ENCODE measurements at regions not wholly inside any gene's neighbourhood (a gene's known extent, or its start where the extent isn't known, plus 50 kb on each side); places are given as distances from the start of the nearest gene placed in this dataset.

DNA sequence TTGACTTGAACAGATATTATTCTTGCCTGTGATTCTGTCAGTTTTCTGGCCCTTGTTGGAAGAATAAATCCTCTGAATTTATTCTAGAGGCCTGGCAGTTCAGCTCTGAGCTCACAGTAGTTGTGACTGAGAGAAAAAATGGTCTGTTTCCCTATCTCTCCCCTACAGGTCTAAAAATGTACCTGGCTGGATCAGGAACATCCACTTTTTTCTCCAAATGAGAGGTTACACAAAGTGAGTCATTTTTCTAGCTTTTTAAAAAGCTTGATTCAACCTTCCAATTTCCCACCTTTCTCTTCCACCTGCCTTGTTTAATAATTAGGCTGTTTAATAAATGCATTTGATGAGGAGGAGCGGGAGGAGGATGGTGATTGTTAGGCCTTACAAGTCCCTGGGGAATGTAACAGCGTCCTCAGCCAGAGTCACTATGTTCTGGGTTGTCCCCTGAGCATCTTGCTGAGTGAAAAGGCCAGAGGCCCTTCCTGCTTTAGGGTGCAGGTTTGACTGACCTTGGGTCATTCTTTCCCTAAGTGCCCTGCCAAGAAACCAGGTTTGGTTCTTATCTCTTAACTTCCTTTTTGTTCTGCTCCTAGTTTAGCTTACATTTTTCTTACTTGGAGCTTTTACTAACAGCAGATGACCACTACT lies 91.7 kb upstream of the FUT8 start:
- DNase-seq (ENCODE audit: low spot score): no peak

DNA sequence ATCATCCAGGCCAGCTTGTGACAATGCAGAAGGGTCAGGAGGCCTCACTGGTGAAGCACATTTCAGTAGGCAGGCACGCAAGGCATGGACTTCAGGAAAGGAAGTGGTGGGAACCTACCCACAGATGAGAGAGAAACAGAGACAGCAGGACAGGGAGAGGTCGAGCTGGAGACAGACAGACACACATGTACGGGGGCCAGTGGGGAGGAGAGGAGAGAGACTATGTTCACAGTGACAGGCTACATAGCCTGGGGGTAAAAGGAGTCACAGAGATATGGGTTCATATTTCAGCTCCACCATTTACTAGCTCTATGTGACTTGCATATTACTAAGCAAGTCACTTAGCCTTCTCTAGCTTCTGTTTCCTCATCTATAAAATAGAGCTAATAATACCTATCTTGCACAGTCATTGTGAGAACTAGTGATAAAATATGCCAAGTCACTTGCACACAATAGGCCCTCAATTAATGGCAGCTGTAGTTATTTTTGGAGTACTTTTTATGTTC lies 91.1 kb upstream of the FUT8 start:
- DNase-seq (ENCODE audit: low spot score): no peak

DNA sequence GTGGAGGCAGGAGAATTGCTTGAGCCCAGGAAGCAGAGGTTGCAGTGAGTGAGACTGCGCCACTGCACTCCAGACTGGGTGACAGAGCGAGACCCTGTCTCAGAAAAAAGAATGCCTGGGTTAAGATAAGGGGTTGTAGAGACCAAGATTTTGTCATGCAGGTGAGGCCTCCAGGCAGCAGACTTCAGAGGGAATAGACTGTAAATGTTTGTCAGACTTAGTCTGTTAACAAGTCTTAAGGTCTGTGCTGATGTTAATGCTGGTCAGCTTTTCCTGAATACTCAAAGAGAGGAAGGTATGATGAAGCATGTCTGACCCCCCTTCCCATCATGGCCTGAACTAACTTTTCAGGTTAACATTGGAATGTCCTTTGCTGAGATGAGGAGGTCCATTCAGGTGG lies 83.0 kb upstream of the FUT8 start:
- no peak for DNase-seq (ENCODE audit: low spot score)

DNA sequence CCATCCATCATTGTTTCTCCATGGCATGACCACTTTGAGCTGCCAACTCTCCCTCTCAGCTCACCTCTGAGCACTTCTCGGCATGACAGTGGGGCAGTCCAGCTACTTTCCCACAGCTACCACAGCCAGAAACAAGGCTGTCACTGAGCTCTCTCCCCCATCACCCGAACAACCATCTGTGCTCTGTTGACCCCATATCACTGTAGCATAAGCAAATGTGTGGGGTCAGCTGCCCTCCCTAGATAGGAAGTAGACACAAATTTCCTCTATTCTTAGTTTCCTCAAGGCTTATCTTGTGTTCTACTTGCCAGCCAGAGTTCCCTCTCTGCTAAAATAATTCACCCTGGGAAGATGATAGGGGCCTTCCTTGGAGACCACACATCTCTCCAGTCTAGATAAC lies 82.6 kb upstream of the FUT8 start:
- DNase-seq (ENCODE audit: low spot score): no peak

DNA sequence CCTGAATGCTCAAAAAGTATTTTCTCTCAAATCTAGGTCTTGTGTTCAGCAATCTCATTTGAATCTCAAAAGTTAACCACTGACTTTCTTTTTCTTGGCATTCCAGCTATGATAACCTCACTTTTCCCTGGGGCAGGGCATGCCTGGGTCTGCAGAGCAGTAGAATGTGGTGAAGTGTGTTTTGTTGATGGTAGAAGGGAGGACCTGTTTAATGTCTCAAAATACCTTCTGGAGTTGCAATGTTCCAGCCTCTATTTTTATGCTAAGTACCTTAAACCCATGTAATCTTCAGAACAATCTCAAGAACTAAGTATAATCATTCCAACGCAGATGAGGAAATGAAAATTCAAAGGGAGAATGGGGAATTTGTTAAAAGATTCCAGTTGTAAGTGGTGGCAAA lies 82.1 kb upstream of the FUT8 start:
- no peak for DNase-seq (ENCODE audit: low spot score)

DNA sequence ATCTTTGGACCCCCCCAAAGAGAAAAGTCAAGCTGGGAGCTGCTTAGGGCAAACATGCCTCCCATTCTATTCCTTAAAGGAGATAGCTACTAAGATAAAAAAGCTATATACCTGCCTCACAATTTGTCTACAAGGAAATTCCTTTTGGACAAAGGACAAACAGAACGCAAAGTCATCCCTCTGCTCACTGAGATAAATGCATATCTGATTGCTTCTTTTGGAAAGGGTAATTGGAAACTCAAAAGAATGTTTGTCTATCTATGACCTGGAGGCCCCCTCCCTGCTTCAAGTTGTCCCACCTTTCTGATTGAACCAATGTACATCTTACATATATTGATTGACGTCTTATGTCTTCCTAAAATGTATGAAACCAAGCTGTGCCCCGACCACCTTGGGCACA lies 80.9 kb upstream of the FUT8 start:
- DNase-seq (ENCODE audit: low spot score): no peak

DNA sequence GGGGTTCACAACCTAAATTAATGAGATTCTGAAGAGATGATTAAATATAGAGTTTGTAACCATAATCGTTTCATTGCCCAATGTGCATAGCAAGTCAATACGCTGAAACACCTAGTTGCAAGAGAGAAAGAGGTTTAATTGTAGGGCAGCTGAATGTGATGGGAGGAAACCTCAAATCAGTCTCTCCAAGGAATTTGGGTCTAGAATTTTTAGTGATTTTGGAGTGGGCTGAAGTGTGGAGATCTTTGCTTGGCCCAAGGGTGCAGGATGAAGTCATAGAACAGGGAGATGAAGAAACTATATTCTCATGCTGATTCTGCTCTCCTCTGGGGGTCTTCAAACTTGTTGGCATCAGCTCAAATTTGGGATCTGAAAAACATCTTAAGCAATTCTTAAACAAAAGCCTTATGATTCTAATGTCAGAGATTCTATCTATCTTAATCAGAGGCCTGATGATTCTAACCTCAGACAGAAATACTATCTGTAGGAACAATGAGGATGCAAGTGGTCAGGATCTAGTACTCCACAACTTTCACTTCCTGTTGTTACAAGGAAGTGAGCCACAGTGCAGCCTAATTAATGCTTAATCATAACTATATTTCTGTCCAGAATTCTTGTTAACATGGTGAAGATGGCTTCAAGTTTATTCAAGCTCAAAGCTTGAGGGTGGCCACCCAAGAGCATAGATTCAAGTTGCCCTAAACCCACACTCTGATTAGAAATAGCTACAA lies 80.2 kb upstream of the FUT8 start:
- peak; percentile 31 for DNase-seq (ENCODE audit: low spot score)

DNA sequence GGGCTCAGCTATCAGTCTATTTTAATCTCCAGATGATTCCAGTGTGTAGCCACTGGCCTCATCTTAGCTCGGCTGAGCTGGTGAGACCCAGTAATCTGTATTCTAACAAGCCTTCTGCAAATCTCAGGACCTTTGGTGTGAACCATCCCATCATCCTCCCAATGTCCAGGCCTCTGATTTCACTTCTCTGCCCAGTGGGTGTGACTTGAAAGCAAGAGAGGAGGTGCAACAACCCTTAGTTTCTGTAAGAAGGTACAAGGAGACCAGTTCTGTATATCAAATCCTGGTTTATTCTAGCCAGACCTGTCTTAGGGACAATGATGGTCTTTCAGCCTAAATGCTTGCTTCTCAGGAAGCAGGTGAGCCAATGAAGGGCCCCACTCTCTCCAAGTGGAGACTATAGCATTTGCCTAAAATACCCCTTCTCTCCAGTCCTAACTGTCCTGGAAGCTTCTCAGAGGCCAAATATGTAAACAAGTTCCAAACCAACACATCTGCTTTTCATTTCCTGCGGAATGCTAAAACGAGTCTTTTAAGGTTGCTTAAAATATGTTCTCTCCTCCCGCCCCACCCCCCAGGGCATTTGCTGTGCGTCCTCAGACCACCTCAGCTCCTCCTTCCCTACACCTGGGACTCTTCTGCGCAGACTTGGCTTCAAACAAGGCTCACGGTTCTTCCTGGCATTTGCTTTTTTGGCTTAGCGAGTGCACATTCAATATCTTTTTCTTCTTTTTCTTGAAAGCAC lies 78.4 kb upstream of the FUT8 start:
- DNase-seq (ENCODE audit: low spot score): no peak

DNA sequence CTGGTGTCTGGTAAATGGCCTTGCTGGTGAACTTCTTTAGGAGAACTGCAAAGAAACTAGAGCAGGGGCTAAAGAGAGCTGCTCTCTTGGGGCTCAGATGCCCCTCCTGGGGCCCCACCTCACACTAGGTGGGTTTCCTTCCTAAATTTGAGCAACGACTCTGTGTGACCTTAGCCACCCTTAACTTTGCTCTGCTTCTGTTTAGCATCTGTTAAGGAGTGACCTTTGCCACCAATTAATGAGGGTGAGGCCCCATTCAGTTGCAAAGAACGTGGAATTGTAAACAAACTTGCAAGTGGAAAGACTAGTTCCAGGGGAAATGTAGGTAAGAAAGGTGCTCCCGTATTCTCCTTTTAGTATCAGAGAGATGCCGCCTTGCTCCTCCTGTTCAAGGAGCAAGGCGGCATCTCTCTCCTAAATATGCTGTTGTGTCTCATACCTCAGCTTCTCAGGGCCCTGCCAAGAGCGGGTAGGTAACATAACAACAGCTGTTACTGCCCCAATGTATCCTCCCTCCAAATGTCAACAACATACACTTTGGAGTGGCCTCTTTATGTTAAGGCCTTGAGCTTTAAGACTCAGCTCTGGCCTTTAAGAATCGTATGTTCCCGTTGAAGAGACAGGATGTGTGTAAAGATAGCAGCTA lies 77.6 kb upstream of the FUT8 start:
- no peak for DNase-seq (ENCODE audit: low spot score)

DNA sequence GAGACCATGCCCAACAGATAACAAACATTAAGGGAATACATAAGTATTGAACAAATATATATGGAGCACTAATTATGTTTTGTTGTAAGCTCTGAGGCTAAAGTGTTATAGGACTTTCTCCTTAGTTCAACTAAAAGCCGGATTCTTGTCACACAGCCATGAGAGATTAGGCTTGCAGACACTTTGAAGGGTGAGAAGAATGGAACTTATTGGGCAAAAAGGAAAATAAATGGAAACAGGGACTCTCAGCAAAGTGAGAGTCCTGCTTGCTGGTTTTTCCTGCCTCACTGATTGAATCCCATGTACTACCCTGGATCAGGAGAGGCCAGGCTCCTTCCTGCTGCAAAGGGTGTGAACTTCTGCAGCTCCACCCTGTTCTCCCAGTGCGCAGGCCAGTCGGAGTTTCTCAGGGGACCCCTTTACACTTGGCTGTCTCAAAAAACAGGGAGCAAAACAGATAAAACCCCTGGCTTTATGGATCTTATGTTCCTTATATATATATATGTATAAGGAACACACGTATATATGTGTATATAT lies 77.1 kb upstream of the FUT8 start:
- DNase-seq (ENCODE audit: low spot score): no peak

DNA sequence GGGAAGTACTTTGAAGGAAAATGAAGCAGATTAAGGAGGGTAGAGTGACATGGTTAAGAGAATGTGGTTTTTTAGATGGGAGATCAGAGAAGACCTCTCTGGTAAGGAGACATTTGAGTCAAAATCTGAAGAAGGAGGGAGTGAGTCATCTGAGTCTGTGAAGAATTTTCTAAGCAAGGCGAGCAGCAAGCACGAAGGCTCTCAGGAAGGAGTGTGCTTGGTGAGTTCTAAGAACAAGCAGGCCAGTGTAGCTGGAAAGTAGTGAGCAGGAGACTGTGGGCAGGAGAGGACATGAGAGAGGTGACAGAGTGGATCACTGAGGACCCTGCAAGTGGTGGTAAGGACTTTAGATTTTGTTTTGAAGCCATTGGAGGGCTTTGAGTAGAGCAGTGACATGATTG lies 76.3 kb upstream of the FUT8 start:
- no peak for DNase-seq (ENCODE audit: low spot score)

DNA sequence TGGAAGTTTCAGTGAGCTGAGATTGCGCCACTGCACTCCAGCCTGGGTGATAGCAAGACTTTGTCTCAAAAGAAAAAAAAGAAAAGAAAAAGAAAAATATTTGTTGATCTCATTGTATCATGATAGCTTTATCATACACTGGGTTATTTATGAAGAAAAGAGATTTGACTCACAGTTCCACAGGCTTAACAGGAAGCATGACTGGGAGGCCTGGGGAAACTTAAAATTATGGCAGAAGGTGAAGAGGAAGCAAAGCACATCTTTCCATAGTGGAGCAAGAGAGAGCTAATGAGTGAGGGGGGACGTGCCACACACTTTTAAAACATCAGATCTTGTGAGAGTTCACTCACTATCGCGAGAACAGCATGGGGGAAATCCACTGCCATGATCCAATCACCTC lies 72.7 kb upstream of the FUT8 start:
- peak; percentile 8 for DNase-seq (ENCODE audit: low spot score)

DNA sequence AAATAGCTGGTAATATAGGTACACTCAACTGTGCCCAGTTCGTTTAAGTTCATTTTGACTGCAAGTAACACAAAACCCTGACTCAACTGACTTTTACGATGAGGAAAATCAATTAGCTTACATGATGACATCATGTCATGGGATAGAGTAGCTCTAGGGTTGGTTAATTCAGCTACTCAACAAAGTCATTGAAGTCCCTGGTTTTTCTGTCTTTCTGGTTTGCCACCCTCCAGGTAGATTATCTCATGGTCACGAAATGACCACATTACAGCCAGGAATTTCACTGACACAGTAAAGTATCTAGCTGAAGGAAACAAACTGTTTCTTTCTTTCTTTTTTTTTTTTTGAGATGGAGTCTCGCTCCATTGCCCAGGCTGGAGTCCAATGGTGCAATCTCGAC lies 68.5 kb upstream of the FUT8 start:
- DNase-seq (ENCODE audit: low spot score): no peak

DNA sequence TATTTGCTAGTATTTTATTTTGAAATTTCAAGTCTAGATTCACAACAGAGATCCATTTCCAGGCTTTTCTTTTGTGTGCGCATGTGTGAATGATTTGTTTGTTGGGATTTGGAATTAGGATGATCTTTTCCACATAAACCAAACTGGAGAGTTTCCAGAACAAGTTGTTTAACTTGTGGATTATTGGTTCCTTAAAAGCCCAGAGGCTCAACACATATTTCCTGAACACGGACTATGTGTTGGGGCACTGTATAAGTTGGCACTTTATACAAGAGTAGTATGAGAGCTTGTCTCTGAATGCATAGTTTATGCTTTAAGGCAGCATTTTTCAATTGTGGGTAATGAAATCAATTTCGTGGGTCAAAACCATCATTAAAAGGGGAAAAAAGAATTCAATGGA lies 67.3 kb upstream of the FUT8 start:
- no peak for DNase-seq (ENCODE audit: low spot score)

DNA sequence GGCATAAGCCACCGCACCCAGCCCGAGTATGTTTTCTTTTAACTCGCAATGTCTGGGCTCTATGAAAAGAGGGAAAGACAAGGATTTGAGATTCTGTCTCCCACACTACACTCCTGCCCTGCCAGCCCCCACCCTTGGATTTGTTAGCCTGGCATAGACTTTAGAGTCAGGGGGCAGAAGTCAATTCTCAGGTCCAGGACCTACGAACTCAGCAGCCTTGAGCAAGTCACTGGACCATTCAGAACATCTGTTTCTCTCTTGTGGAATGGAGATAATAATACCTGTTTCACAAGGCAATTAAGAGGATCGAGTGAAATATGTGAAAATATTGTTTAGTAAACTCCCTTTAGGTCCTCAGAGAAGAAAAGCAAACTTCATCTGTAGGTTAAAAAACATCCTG lies 66.1 kb upstream of the FUT8 start:
- no peak for DNase-seq (ENCODE audit: low spot score)

DNA sequence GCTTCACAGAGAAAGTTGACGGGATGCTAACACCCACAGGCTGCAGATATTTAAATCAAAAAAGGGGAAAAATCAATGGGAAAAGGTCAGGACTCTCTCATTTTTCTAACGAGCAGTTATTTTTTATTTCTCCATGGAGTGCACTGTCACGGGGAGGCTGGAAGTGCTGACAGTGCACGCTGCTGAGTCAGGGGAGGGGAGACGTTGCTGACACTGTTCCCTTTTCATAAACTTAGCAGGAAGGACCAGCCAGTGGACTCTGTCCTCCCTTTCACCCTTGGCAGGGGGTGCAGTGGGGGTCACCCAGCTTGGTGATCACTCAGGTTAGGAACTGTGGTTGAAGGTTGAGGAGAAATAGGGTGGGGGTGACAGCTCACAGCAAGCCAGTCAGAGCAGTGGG lies 65.6 kb upstream of the FUT8 start:
- DNase-seq (ENCODE audit: low spot score): no peak

DNA sequence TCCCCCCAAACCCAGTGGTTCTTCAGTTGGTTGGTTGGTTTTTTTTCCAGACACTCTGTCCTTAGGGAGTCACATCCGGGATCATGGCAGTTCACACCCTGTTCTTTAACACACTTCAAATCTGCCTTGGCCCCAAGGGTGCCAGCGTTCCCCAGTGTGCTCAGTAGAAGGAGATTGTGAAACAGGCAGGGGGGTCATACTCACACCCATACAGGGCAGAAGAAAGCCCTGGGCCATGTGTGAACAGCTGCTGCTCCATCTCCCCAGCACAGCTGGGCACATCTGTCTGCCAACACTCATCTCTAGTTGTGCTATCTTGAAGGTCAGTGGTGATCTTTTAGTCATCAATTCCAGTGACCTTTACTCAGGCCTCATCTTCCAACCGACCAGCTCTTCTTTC lies 64.4 kb upstream of the FUT8 start:
- no peak for DNase-seq (ENCODE audit: low spot score)

DNA sequence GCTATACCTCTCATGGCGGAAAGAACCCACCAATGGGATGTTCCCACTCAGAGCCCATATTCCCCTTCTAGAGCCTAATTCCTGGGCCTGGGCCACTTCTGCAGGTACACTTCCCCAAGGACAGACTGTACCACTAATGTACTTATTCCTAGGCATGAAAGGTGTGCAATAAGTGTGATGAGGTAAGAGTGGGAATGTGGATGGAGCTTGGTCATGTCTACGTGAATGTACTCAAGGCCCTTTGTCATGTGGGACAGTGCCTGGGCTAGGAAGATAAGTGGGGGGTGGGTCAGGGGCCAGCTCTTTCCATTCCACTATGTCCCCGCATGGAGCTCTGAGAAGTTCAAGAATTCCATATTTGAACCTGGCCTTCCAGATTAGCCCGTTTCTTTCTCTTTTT lies 63.4 kb upstream of the FUT8 start:
- no peak for DNase-seq (ENCODE audit: low spot score)

DNA sequence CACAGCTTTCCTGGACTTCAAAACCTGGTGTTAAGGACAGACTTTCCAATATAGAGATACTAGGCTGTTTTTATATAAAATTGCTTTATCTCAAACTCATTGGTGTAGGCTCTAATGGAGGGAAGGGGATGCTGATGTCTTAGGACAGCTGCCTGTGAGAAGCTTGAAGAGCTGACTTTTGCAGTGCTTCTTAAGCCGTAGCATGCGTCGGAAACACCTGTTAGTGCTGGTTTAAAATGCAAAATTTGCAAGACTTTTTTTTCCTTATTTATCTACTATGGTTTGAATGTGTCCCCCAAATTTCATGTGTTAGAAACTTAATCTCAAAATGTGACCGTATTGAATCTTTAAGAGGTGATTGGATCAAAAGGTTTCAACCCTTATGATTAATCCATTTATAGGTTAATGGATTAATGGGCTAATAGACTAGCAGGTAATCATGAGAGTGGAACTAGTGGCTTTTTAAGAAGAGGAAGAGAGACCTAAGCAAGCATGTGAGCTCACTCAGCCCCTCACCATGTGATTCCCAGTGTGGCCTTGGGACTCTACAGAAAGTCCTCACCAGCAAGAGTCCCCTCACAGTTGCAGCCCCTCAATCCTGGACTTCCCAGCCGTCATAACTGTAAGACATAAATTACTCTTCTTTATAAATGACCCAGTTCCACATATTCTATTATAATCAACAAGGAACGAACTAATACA lies 60.9 kb upstream of the FUT8 start:
- no peak for DNase-seq (ENCODE audit: low spot score)

DNA sequence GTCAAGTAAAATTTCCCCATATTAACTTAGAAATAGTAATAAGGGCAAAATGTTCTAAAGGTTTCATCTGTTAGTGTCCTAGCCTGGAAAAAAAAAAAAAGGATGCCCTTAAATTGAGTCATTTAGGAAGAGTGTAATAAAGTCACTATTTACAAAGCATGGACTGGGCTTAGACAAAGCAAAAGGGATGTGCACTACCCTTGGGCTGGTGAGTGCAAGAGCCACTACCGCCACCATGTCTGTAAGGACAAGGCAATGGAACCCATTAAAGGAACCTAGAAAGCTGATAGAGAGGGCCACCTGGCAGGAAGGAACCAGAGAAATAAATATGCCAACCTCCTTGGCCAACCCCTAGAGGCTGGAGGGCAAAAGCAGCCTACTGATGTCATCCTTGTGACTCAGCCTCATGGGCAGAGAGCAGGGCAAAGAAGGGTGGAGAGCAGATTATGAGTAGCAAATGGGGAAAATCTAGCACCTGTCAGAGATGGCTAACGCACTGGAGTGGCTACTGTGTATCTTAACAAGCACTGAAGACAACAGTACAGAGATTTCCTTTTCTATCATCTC lies 59.5 kb upstream of the FUT8 start:
- DNase-seq (ENCODE audit: low spot score): no peak

DNA sequence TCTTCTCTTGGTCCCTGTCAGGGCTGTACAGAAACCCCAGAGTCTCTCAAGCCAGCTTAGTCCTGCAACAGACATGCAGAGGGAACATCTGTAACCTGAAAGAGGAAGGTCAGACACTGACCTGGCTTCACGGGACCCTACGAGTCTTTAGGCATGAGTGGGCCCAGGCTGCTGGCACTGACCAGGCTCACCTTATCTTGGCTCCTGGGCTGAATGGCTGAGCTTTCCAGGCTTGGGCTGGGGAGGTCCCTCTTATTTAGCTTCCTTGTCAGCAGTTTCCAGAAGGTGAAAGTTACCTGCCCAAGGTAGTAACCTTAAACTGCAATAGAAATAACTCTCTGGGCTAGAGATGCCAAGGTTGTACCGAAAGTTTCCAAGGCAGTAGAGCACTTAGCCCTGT lies 58.4 kb upstream of the FUT8 start:
- DNase-seq (ENCODE audit: low spot score): no peak

DNA sequence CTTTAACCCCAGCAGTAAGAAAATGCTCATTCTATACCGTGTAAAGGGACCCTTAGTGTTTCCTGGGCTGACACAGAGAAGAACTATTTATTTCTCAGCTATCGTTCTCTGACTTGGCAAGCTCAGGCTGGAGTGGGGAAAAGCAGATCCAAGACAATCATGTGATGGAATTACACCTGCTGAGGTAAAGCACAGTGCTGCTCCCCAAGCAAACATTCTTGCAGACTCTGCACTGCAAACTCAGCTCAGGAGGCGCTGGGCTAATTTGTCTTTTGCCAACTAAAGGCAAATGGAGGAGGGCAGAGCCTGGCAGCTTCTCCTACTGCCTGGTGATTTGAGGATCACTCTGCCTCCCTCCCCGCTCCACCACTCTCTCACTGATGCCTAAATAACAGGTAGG lies 57.8 kb upstream of the FUT8 start:
- no peak for DNase-seq (ENCODE audit: low spot score)
